Fibroblast of mammary gland (primary cell): ENCODE measurements at regions not wholly inside any gene's neighbourhood (a gene's known extent, or its start where the extent isn't known, plus 50 kb on each side); places are given as distances from the start of the nearest gene placed in this dataset.

ENCODE experiments used
- DNase-seq: peaks from one replicate; pipeline ENCODE4 v3.0.0-alpha.2; 2010; ENCODE audit warnings: low read depth
- H3K4me3 ChIP-seq: 2 replicates; pipeline ENCODE4 v1.5.1; 2011; ENCODE audit warnings: low read depth, mild to moderate bottlenecking, low read length, moderate library complexity; ENCODE audit not compliant: control insufficient read depth
- CTCF ChIP-seq: conservative IDR thresholded peaks from 2 replicates; pipeline ENCODE4 v1.5.1; 2011; ENCODE audit warnings: low read depth, low read length, inconsistent platforms; ENCODE audit not compliant: control insufficient read depth, insufficient read depth

DNA sequence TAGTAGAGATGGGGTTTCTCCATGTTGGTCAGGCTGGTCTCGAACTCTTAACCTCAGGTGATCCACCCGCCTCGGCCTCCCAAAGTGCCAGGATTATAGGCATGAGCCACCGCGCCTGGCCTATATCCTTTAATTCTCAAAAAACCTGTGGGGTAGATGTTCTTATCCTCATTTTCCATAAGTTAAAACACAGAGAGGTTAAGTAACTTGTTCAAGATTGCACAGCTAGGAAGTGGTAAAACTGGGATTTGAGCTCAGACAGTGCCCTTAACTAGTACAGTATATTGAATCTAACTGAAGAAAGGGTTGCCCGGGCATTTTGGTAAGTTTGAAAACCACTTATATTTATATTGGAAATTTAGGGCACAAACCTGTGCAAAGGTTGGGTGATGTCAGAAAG lies 116.0 kb downstream of the GLUD2 start:
- H3K4me3 ChIP-seq: no peak overlapping the region
- no peak for TF ChIP-seq CTCF
- DNase-seq: no peak

DNA sequence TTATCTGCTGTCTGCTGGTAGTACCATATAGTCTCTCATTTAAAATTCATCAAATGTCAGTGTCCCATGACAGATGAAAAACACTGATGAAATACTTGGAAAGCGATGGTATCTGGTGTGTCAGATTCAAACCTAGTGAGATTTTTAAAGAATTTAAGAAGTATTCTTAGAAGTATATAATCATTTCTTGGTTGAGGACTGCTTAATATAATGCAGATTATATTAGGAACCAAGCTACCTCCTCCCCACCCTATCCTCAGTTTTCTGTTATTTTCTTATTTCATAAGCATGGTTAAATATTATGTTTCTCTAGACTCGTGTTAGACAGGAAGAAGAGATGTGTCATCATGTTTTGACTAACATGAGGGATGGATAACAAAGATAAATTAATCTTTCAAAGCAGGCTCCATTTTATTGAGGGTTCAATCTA lies 118.5 kb downstream of the GLUD2 start:
- no peak for DNase-seq
- H3K4me3 ChIP-seq: no peak overlapping the region
- no peak for TF ChIP-seq CTCF

DNA sequence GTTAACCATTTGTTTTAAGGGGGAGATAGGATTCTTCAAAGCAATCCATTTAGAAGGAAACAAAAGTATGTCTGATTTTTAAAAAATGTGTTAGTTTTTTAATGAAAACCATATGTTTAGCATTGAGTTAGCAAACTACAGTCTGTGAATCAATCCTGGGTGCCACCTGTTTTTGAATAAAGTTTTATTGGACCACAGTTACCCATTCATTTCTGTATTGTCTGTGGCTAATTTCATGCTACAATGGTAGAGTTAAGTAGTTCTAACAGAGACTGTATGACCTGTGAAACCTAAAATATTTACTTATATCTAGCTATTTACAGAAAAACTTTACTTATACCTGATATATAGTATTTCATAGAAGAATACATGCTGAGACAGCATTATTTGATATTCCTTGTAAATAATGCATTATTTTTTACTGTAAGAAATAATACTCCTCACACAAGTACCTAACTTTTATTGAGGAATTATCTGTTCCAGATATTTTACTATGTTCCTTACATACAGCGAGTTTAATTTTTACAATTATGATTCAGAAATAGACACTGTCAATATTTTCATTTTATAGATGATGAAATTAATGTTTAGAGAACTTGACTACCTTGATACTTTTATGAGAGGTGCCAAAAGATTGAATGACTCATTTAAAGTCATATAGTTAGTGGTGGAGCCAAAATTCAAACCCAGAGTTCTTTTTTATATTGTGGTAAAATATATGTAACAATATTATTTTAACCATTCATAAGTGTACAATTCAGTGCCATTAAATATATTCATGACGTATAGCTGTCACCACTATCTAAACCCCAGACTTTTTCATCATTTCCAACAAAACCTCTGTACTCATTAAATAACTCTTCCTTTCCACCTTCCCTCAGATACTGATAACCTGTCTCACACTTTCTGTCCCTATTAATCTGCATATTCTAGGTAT lies 122.0 kb downstream of the GLUD2 start:
- H3K4me3 ChIP-seq: no peak overlapping the region
- DNase-seq: no peak
- no peak for TF ChIP-seq CTCF

DNA sequence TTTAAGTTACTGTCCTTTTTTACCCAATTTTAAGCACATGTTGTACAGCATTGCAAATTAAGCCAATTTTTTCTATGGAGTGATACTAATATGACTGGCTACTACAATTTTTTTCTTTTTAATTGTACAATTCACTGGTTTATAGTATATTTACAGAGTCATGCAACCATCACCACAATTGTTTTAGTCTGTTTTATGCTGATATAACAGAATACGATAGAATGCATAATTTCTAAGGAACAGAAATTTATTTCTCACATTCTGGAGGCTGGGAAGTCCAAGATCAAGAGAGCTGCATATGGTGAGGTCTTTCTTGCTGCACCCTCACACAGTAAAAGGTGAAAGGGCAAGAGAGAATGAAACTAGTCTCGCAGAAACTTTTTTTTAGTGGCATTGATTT lies 125.3 kb downstream of the GLUD2 start:
- no peak for TF ChIP-seq CTCF
- no peak overlapping the region for H3K4me3 ChIP-seq
- no peak for DNase-seq

DNA sequence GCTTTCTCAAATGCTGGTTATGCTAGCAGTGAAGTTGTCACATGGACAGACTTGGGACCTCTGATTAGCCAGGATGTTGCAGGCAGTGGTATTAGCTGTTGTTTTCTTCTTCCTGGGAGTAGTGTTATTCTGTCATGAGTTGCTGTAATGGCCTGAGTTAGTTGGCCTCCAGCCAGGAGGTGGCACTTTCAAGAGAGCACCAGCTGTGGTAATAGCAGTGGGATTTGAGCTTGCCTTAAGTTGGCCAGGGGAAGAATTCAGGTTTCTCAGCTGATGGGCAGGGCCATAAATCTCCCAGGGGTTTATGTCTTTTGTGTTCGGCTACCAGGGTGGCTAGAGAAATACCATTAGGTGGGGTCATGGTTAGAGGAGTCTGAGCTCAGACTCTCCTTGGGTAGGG lies 132.6 kb downstream of the GLUD2 start:
- TF ChIP-seq CTCF: no peak
- H3K4me3 ChIP-seq: no peak overlapping the region
- no peak for DNase-seq

DNA sequence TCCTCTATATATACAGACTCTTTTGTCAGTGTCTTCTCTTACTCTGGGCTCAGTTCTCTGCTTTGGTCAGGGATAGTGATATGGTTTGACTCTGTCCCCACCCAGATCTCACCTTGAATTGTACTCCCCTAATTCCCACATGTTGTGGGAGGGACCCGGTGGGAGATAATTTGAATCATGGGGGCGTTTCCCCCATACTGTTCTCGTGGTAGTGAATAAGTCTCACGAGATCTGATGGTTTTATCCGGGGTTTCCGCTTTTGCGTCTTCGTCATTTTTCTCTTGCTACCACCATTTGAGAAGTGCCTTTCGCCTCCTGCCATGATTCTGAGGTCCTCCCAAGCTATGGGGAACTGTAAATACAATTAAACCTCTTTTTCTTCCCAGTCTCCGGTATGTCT lies 144.4 kb downstream of the GLUD2 start:
- no peak for TF ChIP-seq CTCF
- no peak for DNase-seq
- H3K4me3 ChIP-seq: no peak overlapping the region
